Right lobe of liver (tissue), 6 donors: ENCODE measurements at regions not wholly inside any gene's neighbourhood (a gene's known extent, or its start where the extent isn't known, plus 50 kb on each side); places are given as distances from the start of the nearest gene placed in this dataset.

Experiments used
- ATAC-seq, 4 donors: fragments of 200-7000 bp; cut with Tn5 transposase; one replicate each; pipeline ENCODE4 v1.9.1; 2020; ENCODE audit warnings: mild to moderate bottlenecking in 4 of 4, moderate library complexity in 4 of 4
- DNase-seq, 3 donors: peaks; one replicate each; pipeline ENCODE4 v3.0.0-alpha.2; 2020
- H3K27ac ChIP-seq, 3 donors: fragments of 200-600 bp; one replicate each; pipeline ENCODE4 v1.8.0; 2022
- H3K27me3 ChIP-seq, 2 donors: fragments of 200-600 bp; one replicate each; pipeline ENCODE4 v1.8.0; 2022
- H3K36me3 ChIP-seq, 4 donors: fragments of 200-600 bp; sonication (generic) in 1 of 4; one replicate each; pipeline versions ENCODE4 v1.5.1 to v1.8.0; 2017 to 2022; ENCODE audit warnings: control low read depth in 1 of 4
- H3K4me1 ChIP-seq, 4 donors: fragments of 200-600 bp; sonication (generic) in 1 of 4; one replicate each; pipeline versions ENCODE4 v1.5.1 to v1.8.0; 2017 to 2022; ENCODE audit warnings: control low read depth in 1 of 4
- H3K4me3 ChIP-seq, 3 donors: fragments of 200-600 bp; one replicate each; pipeline ENCODE4 v1.8.0; 2022
- H3K9me3 ChIP-seq, 4 donors: fragments of 200-600 bp; sonication (generic) in 1 of 4; one replicate each; pipeline versions ENCODE4 v1.5.1 to v1.8.0; 2017 to 2022; ENCODE audit warnings: control low read depth in 1 of 4
- CTCF ChIP-seq, 4 donors: fragments of 200-600 bp in 3 of 4; fragments of 450-650 bp in 1 of 4; IDR thresholded peaks; one replicate each; pipeline versions ENCODE4 v1.5.1 to v1.8.0; 2016 to 2022; ENCODE audit warnings: antibody characterized with exemption in 4 of 4, mild to moderate bottlenecking in 2 of 4
- POLR2A ChIP-seq: fragments of 450-650 bp; IDR thresholded peaks from one replicate; pipeline ENCODE4 v1.6.1; 2017; ENCODE audit warnings: antibody characterized with exemption, mild to moderate bottlenecking
- WGBS: methylation state at CpG from one replicate; pipeline ENCODE4 v1.1.6; 2018; ENCODE audit warnings: low coverage, low lambda C conversion rate; ENCODE audit not compliant: insufficient coverage; ENCODE audit errors: missing lambda C conversion rate; 5-methylcytosine and 5-hydroxymethylcytosine counted together
- intact Hi-C, 2 donors: fragments of 100-400 bp; cut with DNase I; formaldehyde crosslinking; loops; one replicate each; pipeline versions ENCODE4 v1.11.2 to v1.14.1; 2022
- donor health status: DM: no; HTN: yes; CAD: no.
- donor health status: DM: no; HTN: no; CAD: no.
- donor health status: DM: no; HTN: no; CAD: no.
- donor health status: DM: no; HTN: yes; CAD: no.
- donor health status: DM: no; HTN: yes; CAD: no.

GRCh38 chr3:5568451-5568850 lies 380.9 kb downstream of the EDEM1 start:
- H3K27me3 ChIP-seq = no peaks in the 10 kb centered on the region
- ATAC-seq (no peak), DNase-seq (no peak)
- no peak overlapping the region for H3K4me3 ChIP-seq
- TF ChIP-seq POLR2A (no peak), CTCF (IDR thresholded peaks at IDR 0.05) (peak in 1 of 4 donors; percentile 8)
- no peak overlapping the region for H3K27ac ChIP-seq
- no peaks in the 10 kb centered on the region for H3K36me3 ChIP-seq
- H3K9me3 ChIP-seq = no peaks in the 10 kb centered on the region
- intact Hi-C loops = no loop called here
- H3K4me1 ChIP-seq = no peaks in the 10 kb centered on the region
- WGBS = 29% methylated on average over 5 of the region's 5 CpGs

GRCh38 chr3:5569152-5569551 lies 381.6 kb downstream of the EDEM1 start:
- DNase-seq (no peak), ATAC-seq (no peak)
- Histone ChIP-seq H3K27ac (no peak overlapping the region), H3K27me3 (no peaks in the 10 kb centered on the region), H3K4me3 (no peak overlapping the region), H3K36me3 (no peaks in the 10 kb centered on the region), H3K4me1 (no peaks in the 10 kb centered on the region), H3K9me3 (no peaks in the 10 kb centered on the region)
- no peak for TF ChIP-seq POLR2A
- TF ChIP-seq CTCF (IDR thresholded peaks at IDR 0.05) = no peak
- intact Hi-C loops = no loop called here
- 74% methylated on average over 4 of the region's 4 CpGs for WGBS

DNA sequence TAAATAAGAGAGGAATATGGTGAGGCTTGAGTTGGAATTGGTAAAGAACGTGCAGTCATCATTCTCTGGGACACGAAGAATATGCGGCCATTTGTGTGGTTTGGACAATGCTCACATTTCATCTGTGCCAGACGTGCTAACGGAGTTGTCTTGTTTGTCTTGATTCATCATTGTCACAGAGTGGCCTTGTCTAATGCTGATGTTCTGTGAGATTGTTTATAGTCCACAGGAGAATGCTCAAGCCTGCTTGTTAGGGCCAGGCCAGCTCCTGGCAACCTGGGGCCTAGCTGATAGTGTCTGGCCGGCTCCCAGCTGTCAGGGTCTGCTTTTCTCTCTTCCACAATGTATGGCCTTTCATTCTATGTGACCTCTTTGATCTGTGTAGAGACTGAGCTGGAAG lies 384.7 kb downstream of the EDEM1 start:
- no peak for DNase-seq
- WGBS = 57% methylated on average over 6 of the region's 6 CpGs
- TF ChIP-seq CTCF (IDR thresholded peaks at IDR 0.05) (no peak), POLR2A (no peak)

DNA sequence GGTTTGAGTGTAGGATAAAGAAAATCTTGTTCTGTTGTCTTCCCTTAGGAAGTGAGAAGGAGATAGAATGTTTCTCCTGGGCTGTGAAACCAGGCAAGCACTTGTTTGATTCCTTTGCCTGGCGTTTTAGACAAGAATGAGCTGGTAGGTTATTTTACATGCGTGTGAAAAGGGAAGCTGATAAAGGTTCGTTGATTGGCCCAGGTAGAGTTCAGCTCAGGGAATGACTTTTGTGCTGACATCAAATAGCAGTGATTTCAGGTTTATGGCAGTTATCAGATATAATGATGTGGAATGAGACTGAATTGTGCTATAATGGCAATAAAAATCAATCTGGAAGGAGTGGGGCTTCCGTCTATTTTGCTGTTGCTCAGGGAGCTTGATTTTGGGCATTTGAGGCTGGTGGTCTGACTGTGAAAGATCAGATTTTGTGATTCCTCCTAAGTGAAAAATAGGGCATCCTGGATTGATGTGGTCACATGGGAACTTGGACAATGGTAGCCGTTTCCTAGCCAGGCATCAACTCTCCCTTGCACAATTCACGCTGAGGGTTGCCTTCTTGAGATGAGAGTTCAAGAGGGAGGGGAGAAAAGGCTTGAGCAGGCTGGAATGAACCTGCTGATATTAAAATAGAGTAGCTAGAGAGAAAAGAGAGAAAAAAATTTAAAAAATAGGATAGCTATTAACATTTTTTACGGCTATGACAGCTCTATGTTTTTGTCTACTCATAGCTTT lies 388.9 kb downstream of the EDEM1 start:
- H3K9me3 ChIP-seq = no peaks in the 10 kb centered on the region
- intact Hi-C loops = no loop called here
- H3K36me3 ChIP-seq = no peaks in the 10 kb centered on the region
- no peaks in the 10 kb centered on the region for H3K27me3 ChIP-seq
- 39% methylated on average over 7 of the region's 7 CpGs for WGBS
- H3K4me3 ChIP-seq = no peak overlapping the region
- TF ChIP-seq POLR2A (no peak), CTCF (IDR thresholded peaks at IDR 0.05) (no peak)
- no peak overlapping the region for H3K27ac ChIP-seq
- DNase-seq (no peak), ATAC-seq (no peak)
- no peaks in the 10 kb centered on the region for H3K4me1 ChIP-seq

More for the DNA sequence above, 384.7 kb downstream of the EDEM1 start:
- Histone ChIP-seq H3K4me3 (no peak overlapping the region), H3K36me3 (no peaks in the 10 kb centered on the region), H3K4me1 (no peaks in the 10 kb centered on the region), H3K27ac (no peak overlapping the region), H3K9me3 (no peaks in the 10 kb centered on the region), H3K27me3 (no peaks in the 10 kb centered on the region)
- intact Hi-C loops = no loop called here
- no peak for ATAC-seq
